ENCODE measurements at regions not wholly inside any gene's neighbourhood (a gene's known extent, or its start where the extent isn't known, plus 50 kb on each side); places are given as distances from the start of the nearest gene placed in this dataset.

GRCh38 chr3:31140470-31140869, 246.0 kb upstream of the GADL1 start:
- TF ChIP-seq EZH2 (IDR thresholded peaks at IDR 0.05; ENCODE audit: insufficient read depth, poor library complexity, severe bottlenecking) (no peak), EZH2phosphoT487 (IDR thresholded peaks at IDR 0.05; ENCODE audit: insufficient read depth, low read depth) (no peak)

Measured in GM23248 (cell line).